Chondrocyte (in vitro differentiated cells): ENCODE measurements at regions not wholly inside any gene's neighbourhood (a gene's known extent, or its start where the extent isn't known, plus 50 kb on each side); places are given as distances from the start of the nearest gene placed in this dataset.

ENCODE experiments used
- DNase-seq: peaks from one replicate; pipeline ENCODE4 v3.0.0; 2021; ENCODE audit warnings: mixed read lengths, low spot score
- H3K27ac Mint-ChIP-seq: one replicate; pipeline ENCODE4 v1.8.0; 2021; ENCODE audit warnings: mild to moderate bottlenecking, moderate library complexity, mixed read lengths; ENCODE audit not compliant: unreplicated experiment
- H3K27me3 Mint-ChIP-seq: 2 replicates; pipeline ENCODE4 v1.8.0; 2021; ENCODE audit warnings: low read depth, mixed read lengths
- H3K36me3 Mint-ChIP-seq: 2 replicates; pipeline ENCODE4 v1.8.0; 2021; ENCODE audit warnings: low read depth, mixed read lengths
- H3K4me1 Mint-ChIP-seq: 2 replicates; pipeline ENCODE4 v1.8.0; 2021; ENCODE audit warnings: low read depth, mild to moderate bottlenecking, mixed read lengths
- H3K4me3 Mint-ChIP-seq: one replicate; pipeline ENCODE4 v1.8.0; 2021; ENCODE audit warnings: mild to moderate bottlenecking, moderate library complexity, mixed read lengths; ENCODE audit not compliant: unreplicated experiment
- H3K9me3 Mint-ChIP-seq: 2 replicates; pipeline ENCODE4 v1.8.0; 2021; ENCODE audit warnings: low read depth, mixed read lengths
- TF ChIP-seq, protein P1 (sequence below): fragments of 200-600 bp; sonication (generic); IDR thresholded peaks from 2 replicates; pipeline ENCODE4 v1.5.0; 2021; ENCODE audit warnings: antibody characterized with exemption, mild to moderate bottlenecking, moderate library complexity

DNA sequence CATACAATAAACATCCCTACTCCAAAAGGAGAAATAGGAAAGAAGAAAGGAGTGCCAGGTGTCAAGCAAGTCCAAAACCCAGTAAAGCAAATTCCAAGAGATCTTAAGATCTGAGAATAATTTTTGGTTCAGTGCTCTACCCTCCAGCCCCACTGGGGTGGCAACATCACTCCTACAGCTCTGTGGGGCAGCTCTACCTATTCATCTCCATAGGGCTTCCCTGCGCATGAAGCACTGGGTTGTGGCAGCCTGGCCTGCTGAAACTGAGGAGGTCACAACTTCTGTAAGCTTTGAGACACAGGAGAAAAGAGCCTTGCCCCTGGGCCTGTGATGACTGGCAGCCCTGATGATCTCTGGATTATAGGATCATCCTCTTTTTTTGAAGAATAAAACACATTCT is 378.2 kb upstream of the SOX14 start:
- Mint-ChIP-seq H3K27me3 (no peaks in the 10 kb centered on the region), H3K9me3 (peaks cover 6% of the 10 kb centered on the region), H3K27ac (no peak overlapping the region), H3K4me3 (no peak overlapping the region), H3K36me3 (no peaks in the 10 kb centered on the region), H3K4me1 (no peaks in the 10 kb centered on the region)
- TF ChIP-seq, protein P1, sequence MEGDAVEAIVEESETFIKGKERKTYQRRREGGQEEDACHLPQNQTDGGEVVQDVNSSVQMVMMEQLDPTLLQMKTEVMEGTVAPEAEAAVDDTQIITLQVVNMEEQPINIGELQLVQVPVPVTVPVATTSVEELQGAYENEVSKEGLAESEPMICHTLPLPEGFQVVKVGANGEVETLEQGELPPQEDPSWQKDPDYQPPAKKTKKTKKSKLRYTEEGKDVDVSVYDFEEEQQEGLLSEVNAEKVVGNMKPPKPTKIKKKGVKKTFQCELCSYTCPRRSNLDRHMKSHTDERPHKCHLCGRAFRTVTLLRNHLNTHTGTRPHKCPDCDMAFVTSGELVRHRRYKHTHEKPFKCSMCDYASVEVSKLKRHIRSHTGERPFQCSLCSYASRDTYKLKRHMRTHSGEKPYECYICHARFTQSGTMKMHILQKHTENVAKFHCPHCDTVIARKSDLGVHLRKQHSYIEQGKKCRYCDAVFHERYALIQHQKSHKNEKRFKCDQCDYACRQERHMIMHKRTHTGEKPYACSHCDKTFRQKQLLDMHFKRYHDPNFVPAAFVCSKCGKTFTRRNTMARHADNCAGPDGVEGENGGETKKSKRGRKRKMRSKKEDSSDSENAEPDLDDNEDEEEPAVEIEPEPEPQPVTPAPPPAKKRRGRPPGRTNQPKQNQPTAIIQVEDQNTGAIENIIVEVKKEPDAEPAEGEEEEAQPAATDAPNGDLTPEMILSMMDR, result no peak
- no peak for DNase-seq

DNA sequence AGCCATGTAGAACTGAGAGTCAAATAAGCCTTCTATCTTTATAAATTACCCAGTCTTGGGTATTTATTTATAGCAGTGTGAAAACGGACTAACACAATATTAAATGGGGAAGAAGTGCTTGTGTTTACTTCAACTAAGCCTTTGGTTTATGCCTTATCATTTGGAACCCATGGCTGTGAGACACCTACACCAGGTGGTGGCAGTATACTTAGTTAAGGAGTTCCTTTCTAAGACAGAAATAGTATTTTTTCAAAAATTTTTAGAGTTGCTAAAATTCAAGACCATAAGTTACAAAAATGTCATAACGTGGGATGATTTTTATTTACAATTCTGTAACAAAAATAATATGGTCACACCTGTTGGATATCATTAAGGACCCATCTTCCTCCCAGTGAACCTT is 354.5 kb upstream of the SOX14 start:
- DNase-seq, result no peak
- Mint-ChIP-seq H3K27ac (no peak overlapping the region), H3K36me3 (no peaks in the 10 kb centered on the region), H3K4me1 (no peaks in the 10 kb centered on the region), H3K9me3 (peaks cover 3% of the 10 kb centered on the region), H3K27me3 (no peaks in the 10 kb centered on the region), H3K4me3 (no peak overlapping the region)
- TF ChIP-seq, protein P1, result no peak

DNA sequence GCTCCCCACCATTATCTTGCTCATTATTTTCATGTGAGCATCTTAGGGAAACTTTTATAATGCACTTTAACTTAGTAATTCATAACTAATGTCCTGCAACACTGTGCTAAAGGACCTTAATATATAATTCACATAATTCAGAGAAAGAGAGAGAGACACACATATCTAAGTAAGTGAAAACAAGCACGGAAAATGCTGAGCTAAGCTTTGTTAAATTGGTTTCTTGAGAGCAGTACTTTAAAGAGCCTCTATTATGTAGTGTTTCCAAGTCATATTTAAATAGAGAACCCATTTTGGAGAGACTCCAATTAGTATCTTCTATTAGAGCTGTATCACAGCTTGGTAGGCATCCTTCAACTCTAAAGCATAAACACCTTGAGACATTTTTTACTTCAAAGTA is 354.1 kb upstream of the SOX14 start:
- no peak overlapping the region for H3K27ac Mint-ChIP-seq
- H3K4me1 Mint-ChIP-seq, result no peaks in the 10 kb centered on the region
- peaks cover 3% of the 10 kb centered on the region for H3K9me3 Mint-ChIP-seq
- H3K36me3 Mint-ChIP-seq, result no peaks in the 10 kb centered on the region
- TF ChIP-seq, protein P1, result no peak
- DNase-seq, result no peak
- no peak overlapping the region for H3K4me3 Mint-ChIP-seq
- no peaks in the 10 kb centered on the region for H3K27me3 Mint-ChIP-seq

DNA sequence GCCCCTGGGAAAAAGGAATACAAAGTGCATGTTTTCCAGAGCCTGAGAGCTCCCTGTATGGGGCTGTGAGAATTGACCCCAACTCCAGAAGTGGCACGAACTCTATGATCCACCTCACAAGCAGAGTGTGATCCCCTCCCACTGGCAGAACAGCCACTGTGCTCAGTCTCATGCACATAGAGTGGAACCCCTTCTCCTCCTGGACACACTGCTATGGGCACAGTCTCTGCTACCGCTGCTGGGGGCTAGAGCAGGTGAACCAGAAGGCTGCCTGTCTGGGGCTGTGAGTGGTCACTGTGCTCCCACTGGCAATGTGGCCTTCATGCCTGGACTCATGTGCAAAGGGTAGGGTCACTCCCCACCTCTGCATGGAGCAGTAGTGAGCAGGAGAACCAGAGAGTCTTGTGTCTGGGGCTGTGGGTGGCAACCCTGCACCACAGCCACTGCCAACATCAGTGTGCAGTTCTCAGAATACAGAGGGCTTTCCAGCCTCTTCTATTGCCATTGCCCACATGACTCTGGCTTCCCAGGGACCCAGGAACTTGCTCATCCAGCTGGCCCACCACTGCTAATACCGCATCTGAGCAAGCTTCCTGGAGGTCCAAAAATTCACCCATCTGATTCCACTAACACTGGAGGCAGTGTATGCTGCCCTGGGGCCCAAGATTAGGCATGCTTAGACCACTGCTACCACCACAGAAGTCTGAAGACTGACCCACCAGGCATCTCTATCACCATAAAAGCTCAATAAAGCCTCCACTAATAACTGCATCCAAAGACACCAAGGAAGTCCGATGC is 343.7 kb upstream of the SOX14 start:
- DNase-seq, result no peak
- Mint-ChIP-seq H3K9me3 (peaks cover 37% of the 10 kb centered on the region), H3K27me3 (no peaks in the 10 kb centered on the region), H3K36me3 (no peaks in the 10 kb centered on the region), H3K4me3 (no peak overlapping the region), H3K27ac (no peak overlapping the region), H3K4me1 (no peaks in the 10 kb centered on the region)
- TF ChIP-seq, protein P1, result no peak

DNA sequence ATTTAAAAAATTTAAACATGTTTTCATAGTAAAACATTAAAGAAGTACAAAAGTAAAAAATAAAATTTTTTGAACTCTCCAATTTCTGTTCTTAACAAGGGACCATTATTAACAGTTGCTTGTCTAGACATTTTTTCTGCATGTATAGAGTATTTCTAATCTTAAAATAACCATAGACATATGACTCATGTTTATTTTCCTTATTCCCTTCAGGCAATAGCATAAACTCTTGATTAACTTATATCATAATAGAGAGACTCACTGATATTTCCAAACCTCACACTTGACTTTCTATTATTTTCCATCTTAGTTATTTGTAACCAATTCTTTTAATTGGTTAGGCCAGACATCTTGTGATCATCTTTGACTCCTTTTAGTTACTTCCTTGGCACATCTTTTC is 325.6 kb upstream of the SOX14 start:
- Mint-ChIP-seq H3K36me3 (no peaks in the 10 kb centered on the region), H3K27me3 (no peaks in the 10 kb centered on the region), H3K27ac (no peak overlapping the region), H3K9me3 (peaks cover 17% of the 10 kb centered on the region), H3K4me1 (no peaks in the 10 kb centered on the region), H3K4me3 (no peak overlapping the region)
- TF ChIP-seq, protein P1, result no peak
- DNase-seq, result no peak
